MM.1S (cell line): ENCODE measurements at regions not wholly inside any gene's neighbourhood (a gene's known extent, or its start where the extent isn't known, plus 50 kb on each side); places are given as distances from the start of the nearest gene placed in this dataset.

Experiments used
- DNase-seq: peaks from one replicate; pipeline ENCODE4 v3.0.0-alpha.2; 2015
- H2AFZ ChIP-seq: fragments of 300-600 bp; sonication (generic); 2 replicates; pipeline ENCODE4 v1.6.0; 2016; ENCODE audit warnings: antibody characterized with exemption, low read length
- H3F3A ChIP-seq: fragments of 300-600 bp; sonication (generic); 2 replicates; pipeline ENCODE4 v1.6.1; 2016; ENCODE audit warnings: mild to moderate bottlenecking, antibody characterized with exemption, low read length, moderate library complexity, mixed read lengths; ENCODE audit not compliant: insufficient read depth
- H3K27ac ChIP-seq: fragments of 300-600 bp; sonication (generic); 2 replicates; pipeline ENCODE4 v1.5.1; 2016; ENCODE audit warnings: mild to moderate bottlenecking, low read length
- H3K27me3 ChIP-seq: fragments of 300-600 bp; sonication (generic); replicated peaks from 2 replicates; pipeline ENCODE4 v1.6.0; 2016; ENCODE audit warnings: low read length; ENCODE audit not compliant: insufficient read depth
- H3K36me3 ChIP-seq: fragments of 300-600 bp; sonication (generic); replicated peaks from 2 replicates; pipeline ENCODE4 v1.6.1; 2016; ENCODE audit warnings: mild to moderate bottlenecking, low read length, mixed read lengths; ENCODE audit not compliant: insufficient read depth
- H3K4me1 ChIP-seq: fragments of 300-600 bp; sonication (generic); 2 replicates; pipeline ENCODE4 v1.6.1; 2016; ENCODE audit warnings: low read length, mixed read lengths
- H3K4me2 ChIP-seq: fragments of 300-600 bp; sonication (generic); 2 replicates; pipeline ENCODE4 v1.6.0; 2016; ENCODE audit warnings: low read depth, low read length
- H3K4me3 ChIP-seq: fragments of 300-600 bp; sonication (generic); 2 replicates; pipeline ENCODE4 v1.5.1; 2016; ENCODE audit warnings: low read length, mixed read lengths
- H3K79me2 ChIP-seq: fragments of 300-600 bp; sonication (generic); 2 replicates; pipeline ENCODE4 v1.6.1; 2016; ENCODE audit warnings: mixed run types, low read length, mixed read lengths
- H3K9ac ChIP-seq: fragments of 300-600 bp; sonication (generic); 2 replicates; pipeline ENCODE4 v1.6.1; 2016; ENCODE audit warnings: low read length, mixed read lengths
- H3K9me2 ChIP-seq: fragments of 300-600 bp; sonication (generic); replicated peaks from 2 replicates; pipeline ENCODE4 v1.6.1; 2016; ENCODE audit warnings: mild to moderate bottlenecking, low read length, mixed read lengths; ENCODE audit not compliant: insufficient read depth
- H3K9me3 ChIP-seq: fragments of 300-600 bp; sonication (generic); replicated peaks from 2 replicates; pipeline ENCODE4 v1.6.1; 2016; ENCODE audit warnings: mild to moderate bottlenecking, low read length, mixed read lengths; ENCODE audit not compliant: insufficient read depth
- H4K20me1 ChIP-seq: fragments of 300-600 bp; sonication (generic); 2 replicates; pipeline ENCODE4 v1.6.1; 2016; ENCODE audit warnings: mild to moderate bottlenecking, low read length, moderate library complexity, mixed read lengths; ENCODE audit not compliant: insufficient read depth
- CTCF ChIP-seq: fragments of 300-600 bp; sonication (generic); IDR thresholded peaks from 2 replicates; pipeline ENCODE4 v1.5.1; 2016; ENCODE audit warnings: antibody characterized with exemption, low read length, mixed read lengths
- EZH2 ChIP-seq: fragments of 300-600 bp; sonication (generic); optimal IDR thresholded peaks from 2 replicates; pipeline ENCODE3; 2017; ENCODE audit warnings: low read depth, mild to moderate bottlenecking, antibody characterized with exemption, low read length, mixed read lengths
- EZH2phosphoT487 ChIP-seq: fragments of 300-600 bp; sonication (generic); IDR thresholded peaks from 2 replicates; pipeline ENCODE4 v1.6.1; 2018; ENCODE audit warnings: antibody characterized with exemption, low read length

- Histone ChIP-seq H3K4me3 (no peak overlapping the region), H3K9me3 (no peaks in the 10 kb centered on the region), H4K20me1 (no peaks in the 10 kb centered on the region), H3K4me2 (no peak overlapping the region), H2AFZ (no peak overlapping the region), H3K79me2 (no peaks in the 10 kb centered on the region), H3K27ac (no peak overlapping the region), H3F3A (no peaks in the 10 kb centered on the region), H3K4me1 (no peaks in the 10 kb centered on the region), H3K27me3 (peaks cover 92% of the 10 kb centered on the region), H3K9me2 (no peaks in the 10 kb centered on the region), H3K9ac (no peak overlapping the region), H3K36me3 (no peaks in the 10 kb centered on the region)
- DNase-seq: no peak
- TF ChIP-seq EZH2phosphoT487 (no peak), EZH2 (no peak), CTCF (no peak)
Measured at GRCh38 chr20:59441860-59442810, 141.7 kb downstream of the EDN3 start.

- Histone ChIP-seq H3K9ac (no peak overlapping the region), H3K27me3 (peaks cover 92% of the 10 kb centered on the region), H3K4me1 (no peaks in the 10 kb centered on the region), H3K4me3 (no peak overlapping the region), H3K27ac (no peak overlapping the region), H3K9me2 (no peaks in the 10 kb centered on the region), H3K79me2 (no peaks in the 10 kb centered on the region), H2AFZ (no peak overlapping the region), H3K36me3 (no peaks in the 10 kb centered on the region), H3K4me2 (no peak overlapping the region), H4K20me1 (no peaks in the 10 kb centered on the region), H3F3A (no peaks in the 10 kb centered on the region), H3K9me3 (no peaks in the 10 kb centered on the region)
- TF ChIP-seq EZH2phosphoT487 (no peak), EZH2 (no peak), CTCF (no peak)
- no peak for DNase-seq
Measured at GRCh38 chr20:59443550-59443949, 143.1 kb downstream of the EDN3 start.

- H3K27ac ChIP-seq: no peak overlapping the region
- H3K27me3 ChIP-seq: peaks cover 90% of the 10 kb centered on the region
- H3K4me1 ChIP-seq: no peaks in the 10 kb centered on the region
- H3K9ac ChIP-seq: no peak overlapping the region
- no peak for DNase-seq
- no peak for TF ChIP-seq EZH2phosphoT487
- TF ChIP-seq EZH2: no peak
- TF ChIP-seq CTCF: no peak
- no peaks in the 10 kb centered on the region for H3K9me2 ChIP-seq
- H3F3A ChIP-seq: no peaks in the 10 kb centered on the region
- no peak overlapping the region for H3K4me3 ChIP-seq
- H3K9me3 ChIP-seq: no peaks in the 10 kb centered on the region
- no peaks in the 10 kb centered on the region for H3K79me2 ChIP-seq
- no peaks in the 10 kb centered on the region for H4K20me1 ChIP-seq
- H3K4me2 ChIP-seq: no peak overlapping the region
- no peak overlapping the region for H2AFZ ChIP-seq
- no peaks in the 10 kb centered on the region for H3K36me3 ChIP-seq
Measured at GRCh38 chr20:59446376-59446775, 146.0 kb downstream of the EDN3 start.
